Activated T-cell treated with anti-CD3 and anti-CD28 coated beads, Interleukin-2, amount 50 U/mL, for 72 hours (primary cell): ENCODE measurements at regions not wholly inside any gene's neighbourhood (a gene's known extent, or its start where the extent isn't known, plus 50 kb on each side); places are given as distances from the start of the nearest gene placed in this dataset.

ENCODE experiments used
- ATAC-seq, 2 donors: fragments of 150-1000 bp; cut with Tn5 transposase; replicated peaks in 1 of 2; 2 replicates each; pipeline ENCODE4 v1.10.0; 2021; ENCODE audit warnings: moderate library complexity in 2 of 2, mild to moderate bottlenecking in 1 of 2
- DNase-seq, 2 donors: peaks; one replicate each; pipeline ENCODE4 v3.0.0; 2021 to 2022; ENCODE audit warnings: mixed read lengths in 1 of 2
- H3K27ac Mint-ChIP-seq: one replicate; pipeline ENCODE4 v1.8.0; 2022; ENCODE audit warnings: mild to moderate bottlenecking, moderate library complexity, mixed read lengths
- H3K27me3 Mint-ChIP-seq: one replicate; pipeline ENCODE4 v1.8.0; 2022; ENCODE audit warnings: low read depth, mixed read lengths
- H3K36me3 Mint-ChIP-seq, 2 donors: one replicate each; pipeline ENCODE4 v1.8.0; 2022; ENCODE audit warnings: mixed read lengths in 2 of 2, mild to moderate bottlenecking in 1 of 2; ENCODE audit not compliant: insufficient read depth in 2 of 2
- H3K4me1 Mint-ChIP-seq: one replicate; pipeline ENCODE4 v1.8.0; 2022; ENCODE audit warnings: low read depth, mixed read lengths
- H3K4me3 Mint-ChIP-seq, 2 donors: one replicate each; pipeline ENCODE4 v1.8.0; 2022; ENCODE audit warnings: mild to moderate bottlenecking in 2 of 2, mixed read lengths in 2 of 2, moderate library complexity in 2 of 2
- H3K9me3 Mint-ChIP-seq, 2 donors: one replicate each; pipeline ENCODE4 v1.8.0; 2022; ENCODE audit warnings: mixed read lengths in 2 of 2

GRCh38 chr6:139594333-139594965 is 220.0 kb upstream of the CITED2 start:
- peaks cover 30% of the 10 kb centered on the region for H3K27me3 Mint-ChIP-seq
- DNase-seq (no peak), ATAC-seq (no peak)
- H3K36me3 Mint-ChIP-seq = no peaks in the 10 kb centered on the region
- peaks cover 5% of the 10 kb centered on the region for H3K4me1 Mint-ChIP-seq
- no peaks in the 10 kb centered on the region for H3K9me3 Mint-ChIP-seq
- no peak overlapping the region for H3K27ac Mint-ChIP-seq
- H3K4me3 Mint-ChIP-seq = no peak overlapping the region

- H3K9me3 Mint-ChIP-seq = no peaks in the 10 kb centered on the region
- no peak overlapping the region for H3K27ac Mint-ChIP-seq
Measured at GRCh38 chr6:139593081-139593480, 218.6 kb upstream of the CITED2 start.

GRCh38 chr6:139592011-139592410 is 217.6 kb upstream of the CITED2 start:
- Mint-ChIP-seq H3K9me3 (no peaks in the 10 kb centered on the region), H3K27ac (no peak overlapping the region), H3K4me1 (peaks cover 5% of the 10 kb centered on the region)

More at GRCh38 chr6:139593081-139593480, 218.6 kb upstream of the CITED2 start:
- Mint-ChIP-seq H3K36me3 (no peaks in the 10 kb centered on the region), H3K4me1 (peaks cover 5% of the 10 kb centered on the region), H3K4me3 (no peak overlapping the region), H3K27me3 (peaks cover 40% of the 10 kb centered on the region)
- no peak for ATAC-seq
- no peak for DNase-seq

GRCh38 chr6:139591075-139591865 is 216.8 kb upstream of the CITED2 start:
- no peak for ATAC-seq
- H3K4me1 Mint-ChIP-seq = peaks cover 5% of the 10 kb centered on the region

More at GRCh38 chr6:139592011-139592410, 217.6 kb upstream of the CITED2 start:
- H3K36me3 Mint-ChIP-seq = no peaks in the 10 kb centered on the region
- H3K27me3 Mint-ChIP-seq = peaks cover 40% of the 10 kb centered on the region
- no peak for ATAC-seq
- DNase-seq = no peak
- H3K4me3 Mint-ChIP-seq = no peak overlapping the region

GRCh38 chr6:139590206-139590605 is 215.8 kb upstream of the CITED2 start:
- ATAC-seq (no peak), DNase-seq (no peak)
- peaks cover 40% of the 10 kb centered on the region for H3K27me3 Mint-ChIP-seq
- no peaks in the 10 kb centered on the region for H3K9me3 Mint-ChIP-seq
- H3K27ac Mint-ChIP-seq = no peak overlapping the region
- peaks cover 5% of the 10 kb centered on the region for H3K4me1 Mint-ChIP-seq
- H3K4me3 Mint-ChIP-seq = no peak overlapping the region
- H3K36me3 Mint-ChIP-seq = no peaks in the 10 kb centered on the region

More at GRCh38 chr6:139591075-139591865, 216.8 kb upstream of the CITED2 start:
- DNase-seq = no peak
- no peak overlapping the region for H3K4me3 Mint-ChIP-seq
- no peak overlapping the region for H3K27ac Mint-ChIP-seq
- H3K36me3 Mint-ChIP-seq = no peaks in the 10 kb centered on the region
- no peaks in the 10 kb centered on the region for H3K9me3 Mint-ChIP-seq
- peaks cover 40% of the 10 kb centered on the region for H3K27me3 Mint-ChIP-seq

GRCh38 chr6:139588734-139589593 is 214.5 kb upstream of the CITED2 start:
- DNase-seq (no peak), ATAC-seq (no peak)
- Mint-ChIP-seq H3K36me3 (no peaks in the 10 kb centered on the region), H3K9me3 (no peaks in the 10 kb centered on the region), H3K4me3 (no peak overlapping the region), H3K4me1 (peaks cover 5% of the 10 kb centered on the region), H3K27ac (no peak overlapping the region), H3K27me3 (peaks cover 40% of the 10 kb centered on the region)

GRCh38 chr6:139588076-139588639 is 213.7 kb upstream of the CITED2 start:
- H3K4me1 Mint-ChIP-seq = peaks cover 5% of the 10 kb centered on the region
- H3K27me3 Mint-ChIP-seq = peaks cover 45% of the 10 kb centered on the region
- H3K4me3 Mint-ChIP-seq = no peak overlapping the region
- H3K36me3 Mint-ChIP-seq = no peaks in the 10 kb centered on the region
- no peaks in the 10 kb centered on the region for H3K9me3 Mint-ChIP-seq
- no peak overlapping the region for H3K27ac Mint-ChIP-seq
- no peak for DNase-seq
- ATAC-seq = no peak

GRCh38 chr6:139587469-139587868 is 213.0 kb upstream of the CITED2 start:
- no peak overlapping the region for H3K4me3 Mint-ChIP-seq
- ATAC-seq = no peak

GRCh38 chr6:139586273-139586672 is 211.8 kb upstream of the CITED2 start:
- peaks cover 33% of the 10 kb centered on the region for H3K27me3 Mint-ChIP-seq
- no peaks in the 10 kb centered on the region for H3K9me3 Mint-ChIP-seq
- no peaks in the 10 kb centered on the region for H3K36me3 Mint-ChIP-seq
- H3K4me1 Mint-ChIP-seq = peaks cover 3% of the 10 kb centered on the region
- no peak for ATAC-seq
- no peak for DNase-seq
- H3K4me3 Mint-ChIP-seq = no peak overlapping the region
- H3K27ac Mint-ChIP-seq = no peak overlapping the region

More at GRCh38 chr6:139587469-139587868, 213.0 kb upstream of the CITED2 start:
- no peak overlapping the region for H3K27ac Mint-ChIP-seq
- DNase-seq = no peak
- no peaks in the 10 kb centered on the region for H3K9me3 Mint-ChIP-seq
- peaks cover 45% of the 10 kb centered on the region for H3K27me3 Mint-ChIP-seq
- peaks cover 5% of the 10 kb centered on the region for H3K4me1 Mint-ChIP-seq
- no peaks in the 10 kb centered on the region for H3K36me3 Mint-ChIP-seq

- no peak for ATAC-seq
- H3K4me3 Mint-ChIP-seq = no peak overlapping the region
- peaks cover 19% of the 10 kb centered on the region for H3K27me3 Mint-ChIP-seq
- H3K36me3 Mint-ChIP-seq = no peaks in the 10 kb centered on the region
- no peak overlapping the region for H3K27ac Mint-ChIP-seq
- no peaks in the 10 kb centered on the region for H3K9me3 Mint-ChIP-seq
- DNase-seq = no peak
- H3K4me1 Mint-ChIP-seq = peaks cover 16% of the 10 kb centered on the region
Measured at GRCh38 chr6:139584599-139584998, 210.2 kb upstream of the CITED2 start.

- no peak for DNase-seq
- peaks cover 16% of the 10 kb centered on the region for H3K4me1 Mint-ChIP-seq
- no peak overlapping the region for H3K4me3 Mint-ChIP-seq
- peak in 1 of 2 donors; percentile 61 for ATAC-seq
- H3K27me3 Mint-ChIP-seq = peaks cover 10% of the 10 kb centered on the region
- H3K9me3 Mint-ChIP-seq = no peaks in the 10 kb centered on the region
- H3K27ac Mint-ChIP-seq = no peak overlapping the region
- H3K36me3 Mint-ChIP-seq = no peaks in the 10 kb centered on the region
Measured at GRCh38 chr6:139583420-139583819, 209.0 kb upstream of the CITED2 start.

GRCh38 chr6:139582956-139583355 is 208.5 kb upstream of the CITED2 start:
- Mint-ChIP-seq H3K9me3 (no peaks in the 10 kb centered on the region), H3K27ac (no peak overlapping the region), H3K27me3 (peaks cover 11% of the 10 kb centered on the region), H3K4me1 (peaks cover 16% of the 10 kb centered on the region), H3K36me3 (no peaks in the 10 kb centered on the region), H3K4me3 (no peak overlapping the region)
- no peak for ATAC-seq
- DNase-seq = no peak

GRCh38 chr6:139581485-139581865 is 207.0 kb upstream of the CITED2 start:
- no peak for ATAC-seq
- no peak for DNase-seq
- H3K27ac Mint-ChIP-seq = no peak overlapping the region
- no peaks in the 10 kb centered on the region for H3K9me3 Mint-ChIP-seq
- H3K4me3 Mint-ChIP-seq = peak overlapping the region in 1 of 2 donors; percentile 38
- H3K4me1 Mint-ChIP-seq = peaks cover 16% of the 10 kb centered on the region
- H3K27me3 Mint-ChIP-seq = peaks cover 20% of the 10 kb centered on the region
- no peaks in the 10 kb centered on the region for H3K36me3 Mint-ChIP-seq
